IMR-90 (cell line): ENCODE measurements at regions not wholly inside any gene's neighbourhood (a gene's known extent, or its start where the extent isn't known, plus 50 kb on each side); places are given as distances from the start of the nearest gene placed in this dataset.

Experiments
- ATAC-seq: fragments of 200-7000 bp; cut with Tn5 transposase; 2 replicates; pipeline ENCODE4 v1.9.1; 2020; ENCODE audit warnings: low read depth, mild to moderate bottlenecking, moderate library complexity
- BruUV-seq: library from RNA; stranded (reverse); fragments of 400-500 nt; replicated peaks from 2 replicates; lab custom pipeline; 2021; lab: Mats Ljungman, UMichigan
- CTCF ChIA-PET: fragments of 300-600 bp; formaldehyde crosslinking; extraction: SDS; loops from one replicate; lab custom pipeline; 2021; ENCODE audit warnings: antibody characterized with exemption; lab: Yijun Ruan, JAX
- POLR2A ChIA-PET: fragments of 300-600 bp; sonication (Branson Sonifier 250); formaldehyde crosslinking; loops from one replicate; lab custom pipeline; 2022; ENCODE audit warnings: antibody characterized with exemption; ENCODE audit not compliant: unreplicated experiment; lab: Charles Lee
- DNase-seq: peaks from one replicate; pipeline ENCODE4 v3.0.0; 2013
- H2AFZ ChIP-seq: replicated peaks from 2 replicates; pipeline ENCODE3; 2013; ENCODE audit warnings: low read length, mild to moderate bottlenecking; ENCODE audit not compliant: poor library complexity
- H2AK5ac ChIP-seq: 2 replicates; pipeline ENCODE4 v1.6.1; 2013; ENCODE audit warnings: low read depth, low read length, inconsistent platforms
- H2AK9ac ChIP-seq: replicated peaks from 2 replicates; pipeline ENCODE3; 2013; ENCODE audit warnings: mild to moderate bottlenecking, low read depth, low read length, moderate library complexity; ENCODE audit not compliant: poor library complexity
- H2BK120ac ChIP-seq: 2 replicates; pipeline ENCODE4 v1.6.1; 2013; ENCODE audit warnings: low read depth, low read length, inconsistent platforms
- H2BK15ac ChIP-seq: 3 replicates; pipeline ENCODE4 v1.6.1; 2013; ENCODE audit warnings: low read depth, low read length, inconsistent platforms
- H2BK20ac ChIP-seq: 2 replicates; pipeline ENCODE4 v1.6.1; 2013; ENCODE audit warnings: low read depth, mild to moderate bottlenecking, inconsistent platforms, low read length, moderate library complexity
- H2BK5ac ChIP-seq: 2 replicates; pipeline ENCODE4 v1.6.1; 2013; ENCODE audit warnings: mild to moderate bottlenecking, low read depth, low read length, inconsistent platforms; ENCODE audit not compliant: poor library complexity, severe bottlenecking
- H3K14ac ChIP-seq: replicated peaks from 2 replicates; pipeline ENCODE4 v1.6.1; 2013; ENCODE audit warnings: low read depth, low read length, inconsistent platforms
- H3K18ac ChIP-seq: 2 replicates; pipeline ENCODE4 v1.6.1; 2013; ENCODE audit warnings: low read depth, low read length, control low read depth
- H3K23ac ChIP-seq: 2 replicates; pipeline ENCODE4 v1.6.1; 2013; ENCODE audit warnings: low read depth, low read length, inconsistent platforms
- H3K27ac ChIP-seq: 2 replicates; pipeline ENCODE4 v1.5.1; 2013; ENCODE audit warnings: mild to moderate bottlenecking, control low read depth, low read length; ENCODE audit not compliant: insufficient read depth
- H3K27me3 ChIP-seq: 2 replicates; pipeline ENCODE4 v1.6.1; 2013; ENCODE audit warnings: low read length; ENCODE audit not compliant: control insufficient read depth, insufficient read depth
- H3K36me3 ChIP-seq: 2 replicates; pipeline ENCODE4 v1.6.1; 2013; ENCODE audit warnings: low read length, mixed read lengths; ENCODE audit not compliant: control insufficient read depth, insufficient read depth
- H3K4ac ChIP-seq: 2 replicates; pipeline ENCODE4 v1.6.1; 2013; ENCODE audit warnings: low read depth, low read length, inconsistent platforms
- H3K4me1 ChIP-seq: 2 replicates; pipeline ENCODE4 v1.6.1; 2013; ENCODE audit warnings: low read length, mixed read lengths; ENCODE audit not compliant: control insufficient read depth, insufficient read depth
- H3K4me2 ChIP-seq: 2 replicates; pipeline ENCODE4 v1.6.1; 2013; ENCODE audit warnings: low read depth, mild to moderate bottlenecking, control low read depth, low read length, moderate library complexity
- H3K4me3 ChIP-seq: 2 replicates; pipeline ENCODE4 v1.5.1; 2013; ENCODE audit warnings: low read depth, mild to moderate bottlenecking, control low read depth, low read length, moderate library complexity; ENCODE audit not compliant: insufficient read depth
- H3K56ac ChIP-seq: 2 replicates; pipeline ENCODE4 v1.6.1; 2013; ENCODE audit warnings: low read length, inconsistent platforms; ENCODE audit not compliant: insufficient read depth; ENCODE audit errors: extremely low read depth
- H3K79me1 ChIP-seq, 2 experiments: 2 replicates each; pipeline ENCODE4 v1.6.1; 2013; ENCODE audit warnings: low read length in 2 of 2, inconsistent platforms in 1 of 2, low read depth in 1 of 2
- H3K9ac ChIP-seq: 2 replicates; pipeline ENCODE4 v1.6.1; 2013; ENCODE audit warnings: low read depth, low read length, control low read depth
- H3K9me1 ChIP-seq: 2 replicates; pipeline ENCODE4 v1.6.1; 2013; ENCODE audit warnings: low read length, inconsistent platforms; ENCODE audit not compliant: insufficient read depth
- H3K9me3 ChIP-seq: 2 replicates; pipeline ENCODE4 v1.6.1; 2013; ENCODE audit warnings: low read length; ENCODE audit not compliant: control insufficient read depth, insufficient read depth
- H4K20me1 ChIP-seq: 2 replicates; pipeline ENCODE4 v1.6.1; 2013; ENCODE audit warnings: low read length, inconsistent platforms; ENCODE audit not compliant: insufficient read depth
- H4K5ac ChIP-seq: 2 replicates; pipeline ENCODE4 v1.6.1; 2013; ENCODE audit warnings: mild to moderate bottlenecking, low read depth, low read length, control low read depth
- H4K8ac ChIP-seq, 2 experiments: 2 replicates each; pipeline ENCODE4 v1.6.1; 2013; ENCODE audit warnings: low read depth in 2 of 2, low read length in 2 of 2, control low read depth in 1 of 2, inconsistent platforms in 1 of 2
- H4K91ac ChIP-seq: 2 replicates; pipeline ENCODE4 v1.6.1; 2013; ENCODE audit warnings: low read depth, low read length, inconsistent platforms; ENCODE audit not compliant: insufficient read depth
- MAFK ChIP-seq: IDR thresholded peaks from 2 replicates; pipeline ENCODE4 v1.6.1; 2012; ENCODE audit warnings: low read depth, low read length, improper control_type of control experiment
- RAD21 ChIP-seq: IDR thresholded peaks from 2 replicates; pipeline ENCODE4 v1.6.1; 2012; ENCODE audit warnings: low read length, improper control_type of control experiment
- RCOR1 ChIP-seq: IDR thresholded peaks from 2 replicates; pipeline ENCODE4 v1.6.1; 2012; ENCODE audit warnings: mild to moderate bottlenecking, low read length, improper control_type of control experiment; ENCODE audit not compliant: insufficient replicate concordance
- RFX5 ChIP-seq: IDR thresholded peaks from 2 replicates; pipeline ENCODE4 v1.8.0; 2012; ENCODE audit warnings: low read depth, mild to moderate bottlenecking, low read length, moderate library complexity
- USF2 ChIP-seq: fragments of 150-350 bp; IDR thresholded peaks from 2 replicates; pipeline ENCODE4 v1.6.1; 2017; ENCODE audit warnings: mild to moderate bottlenecking, antibody characterized with exemption, low read length, low read depth
- WGBS, 2 experiments: methylation state at CpG; one replicate each; pipeline versions ENCODE4 v1.1.5 to v1.1.7; 2013; ENCODE audit warnings: missing lambda C conversion rate in 2 of 2; ENCODE audit not compliant: insufficient read length in 1 of 2; ENCODE audit errors: extremely low coverage in 2 of 2; 5-methylcytosine and 5-hydroxymethylcytosine counted together
- dilution Hi-C: fragments of 300-500 bp; cut with HindIII; formaldehyde crosslinking; loops from one replicate; pipeline ENCODE4 v1.14.3; 2018; ENCODE audit warnings: low sequenced_read_pairs; ENCODE audit not compliant: unreplicated experiment
- in situ Hi-C: fragments of 300-500 bp; cut with MboI; formaldehyde crosslinking; loops from 3 replicates; pipeline ENCODE4 v1.14.3; 2019; ENCODE audit warnings: low sequenced_read_pairs, inconsistent platforms, mixed read lengths
- intact Hi-C: fragments of 100-400 bp; cut with micrococcal nuclease; formaldehyde crosslinking; loops from 2 replicates; pipeline ENCODE4 v1.10.0; 2022

DNA sequence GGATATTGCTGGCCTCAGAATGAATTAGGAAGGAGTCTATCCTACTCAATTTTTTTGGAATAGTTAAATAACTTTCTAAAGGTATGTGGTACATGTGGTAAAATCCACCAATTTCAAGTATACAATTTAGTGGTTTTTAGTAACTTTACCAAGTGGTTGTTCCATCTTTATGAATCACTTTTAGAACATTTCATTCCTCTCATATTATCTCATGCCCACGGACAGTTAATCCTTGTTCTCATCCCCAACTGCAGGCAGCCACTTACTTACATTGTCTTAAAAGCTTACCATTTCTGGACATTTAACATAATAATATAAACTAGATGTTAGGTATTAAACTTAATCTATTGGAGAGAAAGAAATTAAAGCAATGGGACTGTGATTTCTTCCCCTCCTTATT, 146.3 kb upstream of the ZC3H15 start:
- Histone ChIP-seq H2BK15ac (no peak overlapping the region), H4K5ac (no peak overlapping the region), H3K18ac (no peak overlapping the region), H2AK5ac (no peak overlapping the region), H3K56ac (no peak overlapping the region), H3K27ac (no peak overlapping the region), H2AFZ (no peak overlapping the region), H4K8ac (no peak overlapping the region), H3K79me1 (no peaks in the 10 kb centered on the region), H3K4me3 (no peak overlapping the region), H3K4ac (no peak overlapping the region), H2AK9ac (no peak overlapping the region), H3K9ac (no peak overlapping the region), H2BK120ac (no peak overlapping the region), H3K9me1 (no peaks in the 10 kb centered on the region), H2BK5ac (no peak overlapping the region), H3K4me1 (no peaks in the 10 kb centered on the region), H3K9me3 (no peaks in the 10 kb centered on the region), H3K27me3 (no peaks in the 10 kb centered on the region), H3K36me3 (no peaks in the 10 kb centered on the region), H4K20me1 (no peaks in the 10 kb centered on the region), H4K91ac (no peak overlapping the region), H3K23ac (no peak overlapping the region), H3K14ac (no peak overlapping the region), H2BK20ac (no peak overlapping the region), H3K4me2 (no peak overlapping the region)
- in situ Hi-C loops (no loop called here), intact Hi-C loops (no loop called here), dilution Hi-C loops (no loop called here)
- POLR2A ChIA-PET = no interaction called here
- CTCF ChIA-PET = no interaction called here
- ATAC-seq = peak; percentile 56
- TF ChIP-seq MAFK (no peak), RCOR1 (no peak), USF2 (no peak), RAD21 (no peak), RFX5 (no peak)
- WGBS, 2 experiments = no CpG with 5 or more reads among the region's 1 CpG
- no TSS peak for BruUV-seq
- peak; percentile 26 for DNase-seq
